Muscle of leg (tissue), 3 donors: ENCODE measurements at regions not wholly inside any gene's neighbourhood (a gene's known extent, or its start where the extent isn't known, plus 50 kb on each side); places are given as distances from the start of the nearest gene placed in this dataset.

Experiments used
- DNase-seq: peaks from one replicate; pipeline ENCODE4 v3.0.0; 2013
- H3K27ac ChIP-seq: one replicate; pipeline ENCODE4 v1.5.1; 2013; ENCODE audit warnings: mild to moderate bottlenecking, low read length, control low read depth
- H3K27me3 ChIP-seq: one replicate; pipeline ENCODE4 v1.6.1; 2013; ENCODE audit warnings: low read length; ENCODE audit not compliant: control insufficient read depth, insufficient read depth
- H3K36me3 ChIP-seq: one replicate; pipeline ENCODE4 v1.6.1; 2013; ENCODE audit warnings: low read length; ENCODE audit not compliant: control insufficient read depth, insufficient read depth
- H3K4me1 ChIP-seq: one replicate; pipeline ENCODE4 v1.6.1; 2013; ENCODE audit warnings: low read length; ENCODE audit not compliant: control insufficient read depth, insufficient read depth
- H3K4me3 ChIP-seq: one replicate; pipeline ENCODE4 v1.5.1; 2013; ENCODE audit warnings: low read length, control low read depth
- H3K9me3 ChIP-seq: replicated peaks from 2 replicates; pipeline ENCODE4 v1.6.1; 2013; ENCODE audit warnings: low read depth, low read length; ENCODE audit not compliant: control insufficient read depth
- WGBS: methylation state at CpG from one replicate; pipeline ENCODE4 v1.1.5; 2013; ENCODE audit warnings: missing lambda C conversion rate; ENCODE audit not compliant: insufficient coverage; 5-methylcytosine and 5-hydroxymethylcytosine counted together

DNA sequence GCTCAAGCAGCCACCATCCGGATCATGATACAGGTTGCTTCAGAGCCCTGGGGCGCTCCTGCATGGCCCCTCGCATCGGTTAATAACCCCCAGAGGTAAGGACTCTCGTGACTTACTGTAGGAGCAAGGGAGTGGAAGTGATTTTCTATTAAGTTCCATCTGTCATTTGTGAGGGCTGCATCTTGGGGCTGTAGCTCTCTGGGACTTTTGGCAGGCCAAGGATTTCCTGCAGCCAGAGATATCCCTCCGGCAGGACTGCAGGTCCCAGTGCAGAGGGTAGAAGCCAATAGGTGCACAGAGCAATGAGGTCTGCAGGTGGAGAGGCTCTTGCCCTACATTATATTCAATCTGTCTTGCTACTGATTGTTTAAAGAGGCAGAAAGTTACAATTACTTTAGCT, 356.8 kb upstream of the ADARB2 start:
- Histone ChIP-seq H3K36me3 (no peaks in the 10 kb centered on the region), H3K27me3 (no peaks in the 10 kb centered on the region), H3K4me3 (no peak overlapping the region), H3K4me1 (no peaks in the 10 kb centered on the region), H3K9me3 (no peaks in the 10 kb centered on the region), H3K27ac (no peak overlapping the region)
- no CpG with 5 or more reads among the region's 6 CpGs for WGBS
- no peak for DNase-seq

DNA sequence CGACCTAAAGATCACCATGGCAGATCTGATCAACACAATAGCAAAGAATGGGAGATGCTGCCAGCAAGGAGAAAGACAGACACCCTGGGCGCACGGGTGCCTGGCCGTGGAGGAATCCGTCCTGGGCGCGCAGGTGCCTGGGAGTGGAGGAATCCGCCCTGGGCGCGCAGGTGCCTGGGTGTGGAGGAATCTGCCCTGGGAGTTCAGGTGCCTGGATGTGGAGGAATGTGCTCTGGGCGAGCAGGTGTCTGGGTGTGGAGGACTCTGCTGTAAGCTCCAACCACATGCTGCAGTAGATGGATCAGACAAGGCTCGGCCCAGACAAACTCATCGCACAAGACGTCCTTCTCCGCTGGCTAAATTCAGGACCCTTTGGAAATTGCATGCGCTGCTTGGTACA, 346.3 kb upstream of the ADARB2 start:
- Histone ChIP-seq H3K4me1 (no peaks in the 10 kb centered on the region), H3K27ac (no peak overlapping the region), H3K4me3 (no peak overlapping the region), H3K36me3 (no peaks in the 10 kb centered on the region), H3K27me3 (no peaks in the 10 kb centered on the region), H3K9me3 (no peaks in the 10 kb centered on the region)
- 95% methylated on average over 11 of the region's 16 CpGs for WGBS
- DNase-seq: no peak

DNA sequence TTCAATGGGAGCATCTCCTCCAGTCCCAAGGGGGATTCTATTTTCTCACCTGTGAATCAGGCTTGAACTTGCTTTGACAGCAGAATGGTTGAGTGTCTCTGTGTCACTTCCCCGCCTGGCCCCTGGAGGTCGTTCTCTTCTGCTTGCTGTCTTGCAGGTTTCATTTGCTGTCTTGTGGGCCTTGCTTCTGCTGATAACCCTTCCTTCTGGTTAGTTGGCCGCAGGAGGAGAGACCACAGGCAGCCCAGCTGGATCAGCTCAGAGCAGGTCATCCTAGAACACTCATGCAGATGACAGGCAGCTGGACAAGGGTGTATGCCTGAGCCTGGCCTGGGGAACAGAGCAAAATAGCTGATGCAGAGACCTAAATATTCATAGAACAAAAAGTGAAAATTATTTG, 344.2 kb upstream of the ADARB2 start:
- WGBS: 32% methylated on average over 3 of the region's 3 CpGs
- Histone ChIP-seq H3K36me3 (no peaks in the 10 kb centered on the region), H3K27me3 (no peaks in the 10 kb centered on the region), H3K4me3 (no peak overlapping the region), H3K27ac (no peak overlapping the region), H3K9me3 (no peaks in the 10 kb centered on the region), H3K4me1 (no peaks in the 10 kb centered on the region)
- DNase-seq: no peak

DNA sequence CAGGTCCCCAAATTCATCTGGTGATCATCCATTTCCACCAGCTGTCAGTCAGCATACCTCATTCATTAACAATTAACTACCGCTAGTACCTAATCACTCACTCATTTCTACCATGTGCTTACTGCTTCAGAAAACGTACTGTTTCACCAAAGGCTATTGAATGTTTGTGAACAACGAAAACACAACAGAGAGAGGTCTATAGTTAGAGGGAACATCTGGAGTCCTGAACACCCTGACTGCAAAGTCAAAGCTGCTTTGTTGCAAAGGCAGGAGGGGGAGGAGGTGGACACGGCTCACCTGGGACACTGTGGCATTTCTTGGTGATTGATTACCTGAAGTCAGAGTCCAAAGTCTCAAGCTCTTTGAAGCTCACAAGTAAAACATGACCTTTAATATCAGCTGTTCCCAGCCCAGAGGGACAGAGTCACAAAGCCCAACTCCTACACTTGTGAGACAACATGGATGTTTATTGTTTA, 342.3 kb upstream of the ADARB2 start:
- 50% methylated on average over 1 of the region's 4 CpGs for WGBS

DNA sequence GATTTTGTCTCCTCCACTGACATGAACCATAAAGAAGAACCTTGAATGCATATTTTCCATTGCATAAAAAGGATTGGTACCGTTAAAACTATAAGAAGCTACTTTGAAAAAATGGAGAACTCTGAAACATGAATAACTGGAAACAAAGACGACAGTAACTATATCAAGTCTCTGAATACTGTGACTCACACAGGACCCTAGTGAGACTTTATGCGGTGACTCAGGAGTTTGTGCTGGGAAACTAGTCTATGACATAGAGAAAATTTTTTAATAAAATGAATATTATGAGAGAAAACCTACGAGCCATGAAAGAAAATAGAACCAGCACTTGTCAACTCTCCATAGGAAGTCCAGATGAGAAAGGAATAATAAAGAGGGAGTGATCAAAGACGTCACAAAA, 339.9 kb upstream of the ADARB2 start:
- Histone ChIP-seq H3K27me3 (no peaks in the 10 kb centered on the region), H3K36me3 (no peaks in the 10 kb centered on the region), H3K27ac (no peak overlapping the region), H3K9me3 (no peaks in the 10 kb centered on the region), H3K4me3 (no peak overlapping the region), H3K4me1 (no peaks in the 10 kb centered on the region)
- no peak for DNase-seq
- WGBS: no CpG with 5 or more reads among the region's 5 CpGs

More for the DNA sequence above, 342.3 kb upstream of the ADARB2 start:
- no peaks in the 10 kb centered on the region for H3K27me3 ChIP-seq
- no peaks in the 10 kb centered on the region for H3K4me1 ChIP-seq
- H3K4me3 ChIP-seq: no peak overlapping the region
- no peaks in the 10 kb centered on the region for H3K9me3 ChIP-seq
- no peak overlapping the region for H3K27ac ChIP-seq
- no peak for DNase-seq
- no peaks in the 10 kb centered on the region for H3K36me3 ChIP-seq

DNA sequence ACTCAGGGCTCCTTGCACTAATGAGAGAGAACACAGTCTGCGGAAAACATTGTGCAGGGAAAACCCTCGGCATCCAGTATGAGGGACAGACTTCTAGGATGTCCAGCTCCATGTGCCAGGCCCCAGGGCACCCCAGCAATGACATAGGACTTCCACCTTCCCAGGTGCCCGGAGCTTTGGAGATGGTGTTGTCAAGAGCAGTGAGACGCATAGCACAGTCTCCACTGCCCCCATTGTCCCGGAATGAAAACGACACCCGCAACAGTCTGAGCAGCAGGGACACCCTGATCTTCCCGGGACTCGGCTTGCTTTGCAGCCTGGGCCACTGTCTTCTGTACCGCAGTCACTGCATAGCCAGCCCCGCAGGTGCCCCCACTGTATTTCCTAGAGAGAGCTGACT, 339.2 kb upstream of the ADARB2 start:
- no peak for DNase-seq
- H3K27ac ChIP-seq: no peak overlapping the region
- no peaks in the 10 kb centered on the region for H3K36me3 ChIP-seq
- no peak overlapping the region for H3K4me3 ChIP-seq
- 93% methylated on average over 9 of the region's 11 CpGs for WGBS
- no peaks in the 10 kb centered on the region for H3K4me1 ChIP-seq
- no peaks in the 10 kb centered on the region for H3K27me3 ChIP-seq
- no peaks in the 10 kb centered on the region for H3K9me3 ChIP-seq

DNA sequence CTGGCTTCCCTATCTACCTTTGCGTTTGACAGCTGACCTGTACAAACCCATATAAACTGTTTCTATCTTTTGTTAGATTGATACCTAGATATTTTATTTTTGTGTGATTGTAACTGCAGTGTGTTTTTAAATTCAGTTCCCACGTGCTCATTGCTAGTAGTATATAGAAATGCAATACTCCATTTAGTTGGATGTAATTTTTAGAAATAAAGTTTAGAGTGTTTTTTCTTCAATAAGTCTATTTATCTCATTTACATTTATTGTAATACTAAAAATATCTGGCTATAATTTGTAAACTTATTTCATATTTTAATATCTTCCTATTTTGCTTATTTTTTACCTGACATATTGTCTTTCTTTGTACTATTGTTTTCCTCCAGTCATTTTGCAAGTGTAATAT, 329.7 kb upstream of the ADARB2 start:
- Histone ChIP-seq H3K4me3 (no peak overlapping the region), H3K4me1 (no peaks in the 10 kb centered on the region), H3K27me3 (no peaks in the 10 kb centered on the region), H3K36me3 (no peaks in the 10 kb centered on the region), H3K9me3 (no peaks in the 10 kb centered on the region), H3K27ac (no peak overlapping the region)
- DNase-seq: no peak
- no CpG with 5 or more reads among the region's 2 CpGs for WGBS

DNA sequence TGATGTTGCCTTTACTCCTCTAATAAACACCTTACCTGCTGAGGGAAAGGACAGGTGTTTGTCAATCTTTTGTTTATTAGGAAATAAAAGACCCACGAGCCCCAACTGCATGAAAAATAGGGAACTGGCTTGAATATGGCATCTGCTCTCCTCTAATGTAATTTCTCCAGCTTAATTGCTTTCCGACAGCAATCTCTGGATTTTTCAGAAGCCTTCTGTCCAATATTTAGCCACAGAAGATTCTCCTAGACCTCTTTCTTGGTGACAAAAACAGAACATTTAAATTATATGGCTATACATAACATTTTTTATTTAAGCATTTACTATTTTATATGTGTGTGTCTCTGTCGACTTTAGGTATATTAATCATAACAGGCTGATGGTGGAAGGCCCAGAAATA, 317.4 kb upstream of the ADARB2 start:
- Histone ChIP-seq H3K36me3 (no peaks in the 10 kb centered on the region), H3K9me3 (no peaks in the 10 kb centered on the region), H3K4me1 (no peaks in the 10 kb centered on the region), H3K27me3 (no peaks in the 10 kb centered on the region), H3K27ac (no peak overlapping the region), H3K4me3 (no peak overlapping the region)
- DNase-seq: no peak
- WGBS: 50% methylated on average over 1 of the region's 3 CpGs

DNA sequence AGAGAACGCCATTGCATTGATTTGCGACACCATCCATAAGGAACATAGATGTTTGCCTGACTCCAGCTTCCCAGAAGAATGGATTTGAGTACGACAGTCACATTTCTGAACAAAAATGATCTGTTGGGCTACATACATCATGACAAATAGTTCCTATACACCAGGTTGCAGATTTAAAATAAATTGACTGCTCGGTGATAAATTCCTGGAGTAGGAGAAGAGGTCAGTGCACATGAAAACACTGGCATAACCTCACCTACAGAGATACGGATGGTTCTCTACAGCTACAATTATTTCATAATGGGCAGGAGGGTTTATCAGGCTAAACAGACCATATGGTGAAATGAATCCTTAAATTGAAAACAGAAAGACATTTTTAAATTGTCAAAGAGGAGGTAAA, 316.5 kb upstream of the ADARB2 start:
- no peak overlapping the region for H3K4me3 ChIP-seq
- DNase-seq: no peak
- H3K36me3 ChIP-seq: no peaks in the 10 kb centered on the region
- no peak overlapping the region for H3K27ac ChIP-seq
- WGBS: 90% methylated on average over 2 of the region's 5 CpGs
- H3K4me1 ChIP-seq: no peaks in the 10 kb centered on the region
- H3K27me3 ChIP-seq: no peaks in the 10 kb centered on the region
- no peaks in the 10 kb centered on the region for H3K9me3 ChIP-seq

DNA sequence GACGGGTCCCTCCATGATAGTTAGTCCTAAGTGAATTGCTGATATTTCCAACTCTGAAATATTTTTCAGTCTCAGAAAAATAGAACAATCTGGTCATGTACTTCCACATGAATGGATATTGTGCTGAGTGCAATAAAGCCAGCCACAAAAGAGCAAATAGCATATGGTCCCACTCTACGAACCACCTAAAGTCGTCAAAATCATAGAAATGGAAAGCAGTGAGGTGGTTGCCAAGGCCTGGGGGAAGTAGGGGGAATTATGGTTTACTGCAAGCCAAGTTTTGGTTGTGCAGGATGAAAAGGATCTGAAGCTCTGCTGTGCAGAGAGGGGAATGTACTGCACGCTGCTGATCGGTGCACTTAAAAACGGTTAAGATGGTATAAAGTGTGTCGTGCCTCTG, 313.8 kb upstream of the ADARB2 start:
- no CpG with 5 or more reads among the region's 7 CpGs for WGBS
- H3K36me3 ChIP-seq: no peaks in the 10 kb centered on the region
- H3K27ac ChIP-seq: no peak overlapping the region
- no peak overlapping the region for H3K4me3 ChIP-seq
- H3K9me3 ChIP-seq: no peaks in the 10 kb centered on the region
- H3K27me3 ChIP-seq: no peaks in the 10 kb centered on the region
- H3K4me1 ChIP-seq: no peaks in the 10 kb centered on the region
- DNase-seq: no peak

DNA sequence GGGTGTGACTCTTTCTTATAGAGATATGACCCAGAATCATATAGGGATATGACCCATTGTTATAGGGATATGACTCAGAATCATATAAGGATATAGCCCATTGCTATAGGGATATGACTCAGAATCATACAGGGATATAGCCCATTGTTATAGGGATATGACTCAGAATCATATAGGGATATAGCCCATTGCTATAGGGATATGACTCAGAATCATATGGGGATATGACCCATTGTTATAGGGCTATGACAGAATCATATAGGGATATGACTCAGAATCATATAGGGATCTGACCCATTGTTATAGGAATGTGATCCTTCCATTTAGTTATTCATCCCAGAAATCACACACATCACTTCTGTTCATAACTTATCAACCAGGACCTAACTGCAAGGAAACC, 312.2 kb upstream of the ADARB2 start:
- H3K4me3 ChIP-seq: no peak overlapping the region
- no peak for DNase-seq

More for the DNA sequence above, 312.2 kb upstream of the ADARB2 start:
- Histone ChIP-seq H3K27ac (no peak overlapping the region), H3K9me3 (no peaks in the 10 kb centered on the region), H3K27me3 (no peaks in the 10 kb centered on the region), H3K36me3 (no peaks in the 10 kb centered on the region), H3K4me1 (no peaks in the 10 kb centered on the region)
